ENCODE measurements at regions not wholly inside any gene's neighbourhood (a gene's known extent, or its start where the extent isn't known, plus 50 kb on each side); places are given as distances from the start of the nearest gene placed in this dataset.

GRCh38 chr18:26697186-26697884 is 149.0 kb upstream of the KCTD1 start:
- TF ChIP-seq POLR2A (IDR thresholded peaks at IDR 0.05) (no peak), POLR2AphosphoS5 (IDR thresholded peaks at IDR 0.05) (no peak), EP300 (IDR thresholded peaks at IDR 0.05) (no peak), CTCF (IDR thresholded peaks at IDR 0.05) (no peak)
